Ectodermal cell (in vitro differentiated cells): ENCODE measurements at regions not wholly inside any gene's neighbourhood (a gene's known extent, or its start where the extent isn't known, plus 50 kb on each side); places are given as distances from the start of the nearest gene placed in this dataset.

Source experiments
- H3K27ac ChIP-seq: 2 replicates; pipeline ENCODE4 v1.7.0; 2013; ENCODE audit warnings: mild to moderate bottlenecking, low read depth, low read length; ENCODE audit not compliant: insufficient read depth, poor library complexity, severe bottlenecking
- H3K27me3 ChIP-seq: 2 replicates; pipeline ENCODE4 v1.7.0; 2013; ENCODE audit warnings: mild to moderate bottlenecking, low read length; ENCODE audit not compliant: insufficient read depth, control insufficient read depth, poor library complexity, severe bottlenecking
- H3K36me3 ChIP-seq: one replicate; pipeline ENCODE4 v1.7.0; 2013; ENCODE audit warnings: low read length; ENCODE audit not compliant: control insufficient read depth, insufficient read depth
- H3K4me1 ChIP-seq: one replicate; pipeline ENCODE4 v1.7.0; 2013; ENCODE audit warnings: low read length; ENCODE audit not compliant: control insufficient read depth, insufficient read depth
- H3K4me3 ChIP-seq: 2 replicates; pipeline ENCODE4 v1.7.0; 2013; ENCODE audit warnings: low read depth, low read length, control low read depth; ENCODE audit not compliant: insufficient read depth
- H3K9me3 ChIP-seq: 2 replicates; pipeline ENCODE4 v1.7.0; 2013; ENCODE audit warnings: mild to moderate bottlenecking, low read length, moderate library complexity; ENCODE audit not compliant: control insufficient read depth
- WGBS, 2 experiments: methylation state at CpG; one replicate each; pipeline ENCODE4 v1.1.7; 2013; ENCODE audit warnings: missing lambda C conversion rate in 2 of 2; 5-methylcytosine and 5-hydroxymethylcytosine counted together

DNA sequence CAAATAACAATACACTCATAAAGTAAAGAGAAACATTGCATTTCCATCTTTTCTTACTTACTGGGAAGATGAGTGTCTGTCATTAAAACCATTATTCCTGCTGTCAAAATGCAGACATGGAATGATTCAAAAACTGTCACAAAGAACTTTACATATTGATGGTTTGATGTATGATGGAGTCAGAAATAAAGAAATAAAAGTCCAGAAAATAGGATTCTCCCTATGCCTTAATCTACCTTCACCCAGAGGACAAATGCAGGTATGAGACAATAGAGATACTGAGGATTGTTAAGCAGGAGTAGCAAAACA, 656.1 kb downstream of the TBC1D4 start:
- no peaks in the 10 kb centered on the region for H3K9me3 ChIP-seq
- H3K4me1 ChIP-seq: peaks cover 13% of the 10 kb centered on the region
- no peak overlapping the region for H3K4me3 ChIP-seq
- H3K36me3 ChIP-seq: no peaks in the 10 kb centered on the region
- no peaks in the 10 kb centered on the region for H3K27me3 ChIP-seq
- no peak overlapping the region for H3K27ac ChIP-seq

DNA sequence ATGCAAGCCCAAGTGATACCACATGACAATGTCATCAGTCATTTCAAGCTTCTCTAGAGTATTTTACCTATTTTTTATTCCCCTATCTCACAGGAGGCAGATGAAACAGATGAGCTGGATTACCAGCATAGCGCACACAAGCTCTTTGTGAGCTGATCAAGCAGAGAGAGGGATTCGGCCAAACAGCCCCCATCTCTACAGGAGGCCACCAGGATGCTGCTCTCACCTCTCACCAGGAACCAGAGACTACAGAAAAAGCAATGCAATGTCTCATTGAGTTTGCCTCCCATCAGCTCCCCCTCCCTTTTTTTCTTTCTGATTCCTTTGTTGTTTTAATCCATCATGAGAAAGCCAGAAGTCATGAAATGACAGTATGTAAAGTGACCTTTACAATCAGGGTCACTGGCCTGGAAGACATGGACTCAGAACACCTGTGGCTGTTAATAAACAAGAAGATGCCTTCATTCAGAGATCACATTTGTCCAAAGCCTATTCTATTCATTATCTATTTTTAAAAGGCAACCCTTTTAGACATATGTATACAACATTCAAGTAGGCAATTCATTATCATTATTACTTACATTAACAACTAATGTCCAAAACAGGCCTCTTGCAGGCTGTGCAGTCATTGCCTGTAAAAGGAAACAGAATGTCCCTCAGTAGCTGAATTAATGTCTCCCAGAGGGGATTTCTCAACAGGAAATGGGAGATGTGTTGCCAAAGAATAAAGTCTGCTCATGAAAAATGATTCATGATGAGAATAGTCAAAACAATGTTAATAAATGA, 656.6 kb downstream of the TBC1D4 start:
- Histone ChIP-seq H3K27ac (no peak overlapping the region), H3K4me1 (peaks cover 13% of the 10 kb centered on the region), H3K4me3 (no peak overlapping the region), H3K9me3 (no peaks in the 10 kb centered on the region), H3K36me3 (no peaks in the 10 kb centered on the region), H3K27me3 (no peaks in the 10 kb centered on the region)
- WGBS, 2 experiments: 7 to 10% methylated on average over 2 of the region's 2 CpGs

DNA sequence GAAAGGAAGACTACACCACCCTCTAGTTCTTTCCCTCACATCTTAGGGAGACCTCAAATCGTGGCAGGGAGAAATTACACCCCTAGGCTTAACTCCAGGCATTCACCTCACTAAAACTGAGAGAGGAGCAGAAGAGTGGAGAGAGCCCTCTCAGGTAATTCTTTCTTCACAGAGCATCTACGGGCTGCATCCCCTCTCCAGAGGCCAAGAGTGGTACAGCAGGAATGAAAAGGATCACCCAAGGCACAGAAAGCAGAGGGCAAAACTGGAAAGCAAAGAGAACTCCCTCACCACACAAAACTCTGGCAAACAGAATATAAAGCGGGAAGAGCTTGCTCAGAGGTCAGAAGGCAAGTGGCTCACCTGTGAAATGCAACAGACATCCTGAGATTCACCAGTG, 661.2 kb downstream of the TBC1D4 start:
- Histone ChIP-seq H3K36me3 (no peaks in the 10 kb centered on the region), H3K27me3 (no peaks in the 10 kb centered on the region), H3K27ac (no peak overlapping the region), H3K9me3 (no peaks in the 10 kb centered on the region), H3K4me1 (peaks cover 11% of the 10 kb centered on the region), H3K4me3 (no peak overlapping the region)
- WGBS, 2 experiments: 90 to 94% methylated on average over 3 of the region's 3 CpGs

DNA sequence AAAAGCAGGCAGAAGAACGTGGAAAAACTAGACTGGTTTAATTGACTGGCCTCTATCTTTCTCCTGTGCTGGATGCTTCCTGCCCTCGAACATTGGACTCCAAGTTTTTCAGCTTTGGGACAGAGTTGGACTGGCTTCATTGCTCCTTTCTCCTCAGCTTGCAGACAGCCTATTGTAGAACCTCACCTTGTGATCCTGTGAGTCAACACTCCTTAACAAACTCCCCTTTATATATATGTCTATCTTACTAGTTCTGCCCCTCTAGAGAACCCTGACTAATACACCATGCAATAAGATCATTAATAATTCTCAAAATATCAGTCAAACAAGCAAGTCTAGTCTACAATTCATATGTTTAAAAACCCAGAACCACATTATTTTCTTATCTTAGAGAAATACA, 662.4 kb downstream of the TBC1D4 start:
- Histone ChIP-seq H3K27ac (no peak overlapping the region), H3K4me1 (no peaks in the 10 kb centered on the region), H3K4me3 (no peak overlapping the region), H3K36me3 (no peaks in the 10 kb centered on the region), H3K27me3 (no peaks in the 10 kb centered on the region), H3K9me3 (no peaks in the 10 kb centered on the region)
- 85 to 92% methylated on average over 2 of the region's 2 CpGs for WGBS, 2 experiments

DNA sequence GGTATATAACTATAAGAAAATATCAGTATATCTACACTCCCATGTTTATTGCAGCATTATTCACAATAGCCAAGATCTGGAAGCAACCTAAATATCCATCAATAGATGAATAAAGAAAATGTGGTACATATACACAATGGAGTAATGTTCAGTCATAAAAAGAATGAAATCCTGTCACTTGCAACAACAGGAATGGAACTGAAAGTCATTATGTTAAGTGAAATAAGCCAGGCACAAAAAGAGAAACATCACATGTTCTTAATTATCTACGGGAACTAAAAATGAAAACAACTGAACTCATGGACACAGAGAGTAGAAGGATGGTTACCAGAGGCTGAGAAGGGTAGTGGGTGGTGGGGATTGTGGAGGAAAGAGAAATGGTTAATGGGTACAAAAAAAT, 665.2 kb downstream of the TBC1D4 start:
- no peak overlapping the region for H3K27ac ChIP-seq
- no peaks in the 10 kb centered on the region for H3K36me3 ChIP-seq
- WGBS, 2 experiments: 85 to 100% methylated on average over 1 of the region's 1 CpG
- H3K27me3 ChIP-seq: no peaks in the 10 kb centered on the region
- H3K4me3 ChIP-seq: no peak overlapping the region
- H3K9me3 ChIP-seq: no peaks in the 10 kb centered on the region
- no peaks in the 10 kb centered on the region for H3K4me1 ChIP-seq

DNA sequence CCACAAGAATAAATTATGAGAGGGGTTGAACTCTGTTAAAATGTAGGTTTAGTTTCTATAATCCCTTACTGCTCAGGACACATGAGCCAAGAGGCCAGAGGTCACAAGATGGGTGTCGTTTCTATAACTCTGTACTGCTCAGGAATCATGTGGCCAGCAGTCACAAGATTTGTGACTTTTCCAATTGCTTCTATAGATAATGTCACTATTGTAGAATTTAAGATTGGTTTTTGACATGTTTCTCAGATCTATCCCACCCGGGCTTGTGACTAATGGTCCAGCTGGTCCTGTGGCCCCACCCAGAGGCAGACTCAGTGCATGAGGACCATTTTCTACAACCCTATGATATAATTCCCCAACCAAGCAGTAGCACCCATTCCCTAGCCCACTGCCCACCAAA, 662.0 kb upstream of the KLF12 start:
- no peak overlapping the region for H3K4me3 ChIP-seq
- no peak overlapping the region for H3K27ac ChIP-seq
- no peaks in the 10 kb centered on the region for H3K27me3 ChIP-seq
- 89 to 97% methylated on average over 2 of the region's 2 CpGs for WGBS, 2 experiments
- H3K4me1 ChIP-seq: no peaks in the 10 kb centered on the region
- H3K9me3 ChIP-seq: no peaks in the 10 kb centered on the region
- no peaks in the 10 kb centered on the region for H3K36me3 ChIP-seq

DNA sequence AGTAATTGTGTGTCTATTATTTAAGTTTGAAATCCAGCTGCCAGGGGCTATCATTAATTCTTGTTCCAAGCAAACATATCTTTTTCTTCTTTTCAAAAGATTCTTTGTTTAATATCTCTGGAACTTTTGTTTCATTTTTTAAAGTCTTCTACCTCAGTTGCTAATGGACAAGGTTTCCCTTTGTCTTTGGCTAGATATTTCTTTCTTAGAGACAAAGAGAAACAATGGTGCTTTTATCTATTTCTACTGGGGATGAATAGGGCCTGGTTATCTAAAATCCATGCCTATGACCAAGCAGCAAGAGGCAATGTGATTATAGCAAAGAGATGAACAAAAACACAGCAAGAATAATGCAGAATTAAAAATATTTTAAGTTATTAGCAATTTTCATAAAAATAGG, 661.3 kb upstream of the KLF12 start:
- H3K4me1 ChIP-seq: no peaks in the 10 kb centered on the region
- H3K36me3 ChIP-seq: no peaks in the 10 kb centered on the region
- no peak overlapping the region for H3K4me3 ChIP-seq
- no peaks in the 10 kb centered on the region for H3K27me3 ChIP-seq
- no peak overlapping the region for H3K27ac ChIP-seq
- no peaks in the 10 kb centered on the region for H3K9me3 ChIP-seq

DNA sequence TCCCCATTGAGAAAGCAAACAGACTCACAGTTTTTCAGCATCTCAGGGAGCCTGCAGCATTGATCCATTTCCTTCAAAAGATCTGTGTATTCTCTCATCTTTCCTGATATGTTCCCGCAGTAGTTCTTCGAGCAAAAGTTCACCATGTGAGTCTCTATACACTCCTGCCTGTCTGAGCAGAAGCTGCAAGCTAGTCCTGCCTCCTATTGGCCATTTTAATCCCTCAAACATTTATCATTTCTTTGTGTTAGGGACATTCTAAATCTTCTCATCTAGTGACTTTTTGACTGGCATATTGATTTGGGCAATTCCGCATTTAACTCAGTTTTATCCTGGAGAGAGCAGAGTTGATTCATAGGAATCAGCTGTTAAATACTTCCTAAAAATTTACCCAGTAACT, 660.4 kb upstream of the KLF12 start:
- H3K36me3 ChIP-seq: no peaks in the 10 kb centered on the region
- H3K4me1 ChIP-seq: no peaks in the 10 kb centered on the region
- no peak overlapping the region for H3K27ac ChIP-seq
- no peaks in the 10 kb centered on the region for H3K27me3 ChIP-seq
- 95 to 98% methylated on average over 3 of the region's 3 CpGs for WGBS, 2 experiments
- H3K9me3 ChIP-seq: no peaks in the 10 kb centered on the region
- H3K4me3 ChIP-seq: no peak overlapping the region

DNA sequence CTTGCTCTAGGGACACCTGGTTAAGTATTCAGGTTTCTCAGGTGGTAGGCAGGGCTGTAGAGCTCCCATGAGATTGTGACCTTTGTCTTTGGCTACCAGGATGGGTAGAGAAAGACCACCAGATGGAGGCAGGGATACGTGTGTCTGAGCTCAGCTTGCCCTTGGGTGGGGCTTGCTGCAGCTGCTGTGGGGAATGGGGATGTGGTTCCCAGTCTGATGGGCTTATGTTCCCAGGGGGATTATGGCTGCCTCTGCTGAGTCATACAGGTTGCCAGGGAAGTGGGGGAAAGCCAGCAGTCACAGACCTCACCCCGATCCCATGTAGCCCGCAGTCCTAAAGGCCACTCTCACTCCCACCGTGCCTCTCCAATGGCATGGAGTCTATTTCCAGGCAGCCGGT, 659.9 kb upstream of the KLF12 start:
- Histone ChIP-seq H3K27ac (no peak overlapping the region), H3K9me3 (no peaks in the 10 kb centered on the region), H3K4me1 (no peaks in the 10 kb centered on the region), H3K27me3 (no peaks in the 10 kb centered on the region), H3K4me3 (no peak overlapping the region), H3K36me3 (no peaks in the 10 kb centered on the region)
- WGBS, 2 experiments: 89 to 97% methylated on average over 5 of the region's 5 CpGs

DNA sequence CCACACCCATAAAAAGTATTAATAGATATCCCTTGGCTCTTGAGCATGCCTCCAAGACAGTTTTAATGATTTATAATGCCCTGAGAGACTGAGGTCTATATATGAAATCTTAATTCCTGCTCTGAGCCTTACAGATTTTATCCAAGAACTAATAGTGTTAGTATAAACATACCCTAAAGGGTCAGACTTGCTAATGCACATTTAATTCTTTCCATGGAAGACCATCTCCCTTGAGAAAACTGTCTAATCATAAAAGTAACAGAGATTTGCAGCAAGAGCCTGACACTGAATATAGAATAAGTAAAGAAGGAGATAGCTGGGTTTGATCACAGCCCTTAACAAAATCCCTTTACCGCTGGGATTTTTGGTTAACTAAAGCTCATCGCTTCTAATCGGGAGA, 650.8 kb upstream of the KLF12 start:
- no peaks in the 10 kb centered on the region for H3K27me3 ChIP-seq
- H3K9me3 ChIP-seq: no peaks in the 10 kb centered on the region
- peaks cover under 1% of the 10 kb centered on the region for H3K4me1 ChIP-seq
- H3K27ac ChIP-seq: no peak overlapping the region
- 87 to 97% methylated on average over 3 of the region's 3 CpGs for WGBS, 2 experiments
- H3K36me3 ChIP-seq: no peaks in the 10 kb centered on the region
- H3K4me3 ChIP-seq: no peak overlapping the region

DNA sequence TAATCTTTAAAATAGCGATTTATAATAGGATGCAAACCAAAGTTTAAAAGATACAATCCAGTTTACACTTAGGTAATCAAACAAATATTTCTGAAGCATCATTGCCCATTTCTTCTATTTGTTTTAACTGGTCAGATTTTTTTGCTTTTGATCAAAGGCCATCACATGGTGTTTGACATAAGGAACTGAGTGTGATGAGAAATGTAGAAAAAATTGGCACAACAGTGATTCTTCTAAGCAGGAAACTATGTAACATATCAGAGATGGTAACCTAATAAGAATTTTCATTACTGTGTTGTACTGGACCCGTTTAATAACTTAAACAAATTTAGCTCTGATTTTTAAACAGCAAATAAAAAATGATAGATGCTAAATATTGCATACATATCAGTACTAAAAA, 644.7 kb upstream of the KLF12 start:
- WGBS, 2 experiments: 100% methylated on average over 1 of the region's 2 CpGs; no CpG with 5 or more reads in 1 of the 2 experiments
- Histone ChIP-seq H3K4me1 (peaks cover 5% of the 10 kb centered on the region), H3K27ac (no peak overlapping the region), H3K27me3 (no peaks in the 10 kb centered on the region), H3K36me3 (no peaks in the 10 kb centered on the region), H3K9me3 (no peaks in the 10 kb centered on the region), H3K4me3 (no peak overlapping the region)
